LHCN-M2 (cell line): ENCODE measurements at regions not wholly inside any gene's neighbourhood (a gene's known extent, or its start where the extent isn't known, plus 50 kb on each side); places are given as distances from the start of the nearest gene placed in this dataset.
"Not testable (repeated sequence)": the region's sequence is repeated elsewhere in the genome, so short reads cannot be mapped to it uniquely, and the experiment has no call there.

Source experiments
- DNase-seq: peaks from one replicate; pipeline ENCODE4 v3.0.0-alpha.2; 2012; ENCODE audit warnings: low read depth

DNA sequence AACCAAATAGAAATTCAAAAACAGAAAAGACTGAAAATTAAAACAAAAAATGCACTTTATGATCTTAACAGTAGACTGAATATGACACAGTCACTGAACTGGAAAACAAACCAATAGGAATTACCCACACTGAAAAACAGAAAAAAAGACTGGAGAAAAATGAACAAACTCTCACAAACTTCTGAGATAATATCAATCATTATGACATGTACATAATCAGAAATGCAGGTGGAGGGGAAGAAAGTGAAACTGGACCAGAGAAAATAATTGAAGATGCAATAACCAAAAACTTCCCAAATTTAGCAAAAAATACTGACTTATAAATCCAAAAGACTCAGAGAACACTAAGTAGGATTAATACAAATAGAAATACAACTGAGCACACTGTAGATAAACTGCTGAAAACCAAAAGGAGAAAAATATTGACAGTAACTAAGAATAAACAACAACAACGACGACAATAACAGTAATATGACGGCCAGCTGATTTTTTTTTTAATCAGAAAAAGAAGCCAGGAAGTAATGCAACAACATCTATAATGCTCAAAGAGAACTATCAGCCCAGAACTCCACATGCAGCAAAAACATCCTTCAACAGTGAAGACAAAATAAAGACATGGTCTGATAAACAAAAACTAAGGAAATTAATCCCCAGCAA is 108.1 kb downstream of the ZFAND4 start:
- DNase-seq = no peak

DNA sequence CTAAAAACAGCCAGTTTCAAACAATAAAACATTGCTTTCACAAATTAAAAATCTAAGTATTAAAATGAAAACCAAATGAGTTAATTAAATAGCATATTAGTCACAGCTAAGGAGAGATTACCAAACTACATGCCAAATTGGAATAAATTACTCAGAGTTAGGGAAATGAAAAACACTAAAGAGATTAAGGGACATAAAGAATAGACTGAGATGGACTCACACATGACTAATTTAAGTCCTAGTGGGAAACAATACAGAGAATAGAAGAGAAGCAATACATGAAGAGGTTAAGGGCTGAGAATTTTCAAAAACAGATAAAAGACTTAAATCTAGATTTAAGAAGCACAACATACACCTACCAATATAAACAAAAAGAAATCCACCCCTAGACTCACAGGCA is 110.6 kb downstream of the ZFAND4 start:
- no peak for DNase-seq

DNA sequence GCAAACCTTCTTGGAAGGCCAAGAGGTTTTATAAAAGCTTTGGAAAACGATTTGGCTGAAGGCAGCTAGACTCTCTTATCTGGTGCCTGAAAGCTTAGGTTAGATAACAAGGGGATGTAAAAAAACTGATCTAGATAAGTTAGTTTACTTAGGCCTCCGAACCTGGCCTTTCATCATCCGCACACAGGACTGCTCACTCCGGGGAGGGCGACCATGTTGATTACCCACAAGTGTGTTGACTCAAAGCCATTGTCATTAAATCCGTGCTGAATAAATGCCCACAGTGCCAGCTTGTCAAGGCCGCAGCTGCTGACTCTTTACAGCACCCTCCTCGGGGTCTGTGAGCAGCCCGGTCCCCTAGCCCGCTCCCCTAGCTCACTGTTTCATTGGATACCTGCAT is 112.3 kb downstream of the ZFAND4 start:
- DNase-seq = no peak

DNA sequence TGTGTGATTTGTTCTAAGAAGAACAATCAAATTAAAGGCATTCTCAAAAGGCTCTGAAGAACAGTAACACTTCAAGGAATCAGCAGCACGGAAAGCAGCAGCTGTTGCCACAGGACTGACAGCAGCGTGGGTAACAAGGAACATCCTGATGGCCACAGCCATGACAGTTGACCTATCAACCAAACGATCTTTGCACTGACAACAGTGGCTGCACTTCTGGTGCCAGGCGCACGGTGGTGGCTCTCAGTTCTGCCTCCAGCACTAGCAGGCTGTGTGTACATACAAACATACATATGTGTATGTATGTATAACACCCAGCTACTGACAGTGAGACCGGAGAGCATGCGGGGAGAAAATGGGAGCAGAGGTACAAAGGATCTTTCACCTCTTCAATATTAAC is 114.1 kb downstream of the ZFAND4 start:
- DNase-seq = no peak

DNA sequence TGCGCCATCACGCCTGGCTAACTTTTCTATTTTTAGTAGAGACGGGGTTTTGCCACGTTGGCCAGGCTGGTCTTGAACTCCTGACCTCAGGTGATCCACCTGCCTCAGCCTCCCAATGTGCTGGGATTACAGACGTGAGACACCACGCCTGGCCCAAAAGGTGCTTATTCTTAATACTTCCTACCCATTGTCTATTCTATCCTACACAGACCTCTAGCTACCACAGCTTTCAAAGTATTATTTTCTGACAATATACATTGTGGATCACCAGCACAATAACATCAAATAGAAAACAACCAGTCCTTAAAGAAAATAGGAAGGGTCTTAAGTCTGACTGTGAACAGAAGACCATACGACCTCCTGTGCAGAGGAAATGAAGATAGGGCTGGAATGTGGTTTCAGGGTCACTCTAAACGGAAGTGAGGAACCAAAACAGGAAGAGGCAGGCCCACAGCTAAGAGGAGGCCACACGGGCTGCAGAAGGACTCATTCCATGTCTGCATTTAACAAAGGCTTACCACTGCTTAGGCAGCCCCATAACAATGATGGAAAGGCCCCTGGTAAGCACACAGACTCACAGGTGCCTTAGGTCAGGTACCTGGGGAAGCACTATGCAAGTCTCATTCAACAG is 115.2 kb downstream of the ZFAND4 start:
- DNase-seq = no peak

DNA sequence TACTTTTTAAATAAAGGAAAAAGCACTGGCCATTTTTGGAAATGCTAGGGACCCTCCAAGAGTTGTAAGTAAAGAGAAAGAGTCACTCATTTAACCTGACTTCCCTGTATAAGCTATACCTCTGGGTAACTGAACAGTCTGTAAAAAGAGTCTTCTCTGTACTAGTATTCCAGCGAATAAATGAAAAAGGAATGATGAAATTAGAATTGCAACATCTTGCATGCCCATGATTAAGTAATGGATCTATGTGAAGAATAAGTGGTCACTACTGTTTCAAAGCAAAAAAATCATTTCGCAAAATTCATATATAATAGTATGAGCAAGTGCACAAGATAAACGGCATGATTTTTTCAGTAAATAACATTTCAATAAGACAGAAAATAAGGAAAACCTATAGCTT is 116.8 kb downstream of the ZFAND4 start:
- DNase-seq = no peak

DNA sequence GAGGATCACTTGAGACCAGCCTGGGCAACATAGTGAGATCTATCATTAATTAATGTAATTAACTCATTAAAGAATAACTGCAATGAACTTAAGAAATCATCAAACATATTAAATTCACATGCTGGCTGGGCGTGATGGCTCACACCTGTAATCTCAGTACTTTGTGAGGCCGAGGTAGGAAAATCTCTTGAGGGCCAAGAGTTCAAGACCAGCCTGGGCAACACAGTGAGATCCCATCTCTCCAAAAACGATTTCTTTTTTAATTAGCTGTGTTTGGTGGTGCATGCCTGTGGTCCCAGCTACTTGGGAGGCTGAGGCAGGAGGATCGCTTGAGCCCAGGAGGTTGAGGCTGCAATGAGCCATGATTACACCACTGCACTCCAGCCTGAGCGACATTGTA is 117.2 kb downstream of the ZFAND4 start:
- not testable (repeated sequence) for DNase-seq

DNA sequence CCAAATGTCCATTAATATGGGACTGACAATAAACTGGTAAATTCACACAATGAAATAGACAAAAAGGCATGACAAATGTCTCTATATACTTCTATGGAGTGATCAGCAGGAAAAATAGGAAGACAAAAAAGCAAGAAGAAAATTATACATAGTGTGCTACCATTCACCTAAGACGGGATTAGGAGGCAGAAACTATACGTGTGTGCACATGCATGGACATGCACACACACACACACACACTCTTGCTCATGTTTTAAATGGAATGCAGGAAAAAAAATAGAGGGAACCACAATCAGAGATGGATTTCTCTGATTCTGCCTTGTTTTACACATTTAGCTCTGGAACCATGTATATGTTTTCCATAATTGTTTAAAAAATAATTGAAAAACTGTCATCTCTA is 119.0 kb downstream of the ZFAND4 start:
- no peak for DNase-seq

DNA sequence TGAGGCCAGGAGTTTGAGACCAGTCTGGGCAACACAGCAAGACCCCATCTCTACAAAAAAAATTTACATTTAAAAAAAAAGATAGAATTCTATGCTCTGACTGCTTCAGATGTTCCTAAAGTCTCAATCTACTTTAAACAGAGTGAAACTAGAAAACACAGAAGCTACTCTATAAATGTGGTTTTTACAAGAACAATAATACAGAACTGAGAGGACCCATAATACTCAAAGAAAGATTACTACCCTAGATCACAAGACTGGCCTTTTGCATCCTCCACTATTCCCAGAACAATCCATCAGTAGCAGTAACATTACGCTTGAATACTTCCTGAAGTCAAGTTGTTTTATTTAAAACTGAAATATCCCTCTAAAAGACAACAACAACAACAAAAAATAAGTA is 119.4 kb downstream of the ZFAND4 start:
- DNase-seq = no peak

DNA sequence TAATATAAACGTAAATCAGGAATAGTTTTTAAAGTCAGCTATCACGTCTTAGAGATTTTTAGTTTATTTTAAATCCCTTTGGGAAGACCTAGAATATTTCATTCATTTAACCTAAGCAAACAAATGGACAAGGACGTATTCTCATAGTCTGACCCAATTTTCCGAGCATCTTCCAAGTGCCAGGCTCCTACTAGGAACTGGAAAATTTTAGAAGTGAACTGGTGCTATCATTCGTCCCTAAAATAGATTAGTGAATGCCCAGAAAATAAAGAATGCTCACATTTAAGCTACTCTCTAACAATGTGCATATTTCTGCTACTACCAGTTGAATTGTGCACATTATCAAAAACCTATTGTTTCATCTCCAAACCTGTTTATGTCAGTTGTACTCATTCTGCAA is 120.1 kb downstream of the ZFAND4 start:
- DNase-seq = no peak

DNA sequence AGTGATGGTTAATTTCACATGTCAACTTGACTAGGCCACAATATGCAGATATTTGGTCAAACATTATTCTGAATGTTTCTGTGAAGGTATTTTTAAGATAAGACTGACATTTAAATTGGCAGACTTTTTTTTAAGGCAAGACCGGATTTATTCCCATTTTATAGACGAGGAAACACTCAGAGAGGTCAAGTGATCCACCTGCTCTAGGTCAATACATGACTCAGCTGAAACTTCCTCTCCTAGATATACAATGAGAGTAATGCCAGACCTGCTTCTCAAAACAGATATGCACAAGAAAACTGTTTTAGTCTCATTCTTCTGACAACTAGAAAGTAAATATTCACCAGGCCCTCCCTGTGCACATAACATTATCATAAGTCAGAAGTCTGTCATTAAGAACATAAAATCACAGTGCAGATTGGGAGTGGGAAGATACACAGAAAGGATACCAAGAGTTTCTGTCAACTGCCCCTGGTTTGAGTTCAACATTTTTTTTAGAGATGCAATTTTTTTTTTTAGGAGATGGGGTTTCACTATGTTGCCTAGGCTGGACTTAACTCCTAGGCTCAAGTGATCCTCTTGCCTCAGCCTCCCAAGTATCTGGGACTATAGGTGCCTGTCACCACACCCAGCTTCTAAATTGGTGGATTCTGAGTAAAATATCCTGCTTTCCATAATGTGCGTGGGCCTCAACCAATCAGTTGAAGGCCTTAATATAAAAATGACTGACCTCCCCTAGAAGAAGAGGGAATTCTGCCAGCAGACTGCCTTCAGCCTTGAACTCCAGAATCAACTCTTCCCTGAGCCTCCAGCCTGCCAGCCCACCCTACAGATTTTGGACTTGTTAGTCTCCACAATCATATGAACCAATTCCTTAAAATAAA is 121.4 kb downstream of the ZFAND4 start:
- DNase-seq = no peak

DNA sequence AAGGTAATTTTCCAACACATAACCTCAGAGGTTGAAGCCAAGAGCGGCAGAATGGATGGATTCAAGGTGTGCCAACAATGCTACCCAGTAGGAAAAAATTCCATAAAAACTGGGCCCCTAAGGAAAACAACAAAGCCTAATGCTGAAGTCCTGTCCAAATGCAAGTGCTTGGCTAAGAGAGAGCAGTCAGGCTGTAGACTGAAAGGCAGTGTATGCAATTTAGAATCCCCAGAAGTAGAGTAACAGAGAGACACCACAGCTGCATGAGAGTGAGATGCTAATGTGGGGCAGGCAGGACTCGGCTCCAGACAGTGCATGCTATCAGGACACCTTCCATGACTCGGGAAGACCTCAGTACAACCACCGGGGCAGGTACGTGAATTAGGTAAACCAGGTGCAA is 124.5 kb downstream of the ZFAND4 start:
- no peak for DNase-seq

DNA sequence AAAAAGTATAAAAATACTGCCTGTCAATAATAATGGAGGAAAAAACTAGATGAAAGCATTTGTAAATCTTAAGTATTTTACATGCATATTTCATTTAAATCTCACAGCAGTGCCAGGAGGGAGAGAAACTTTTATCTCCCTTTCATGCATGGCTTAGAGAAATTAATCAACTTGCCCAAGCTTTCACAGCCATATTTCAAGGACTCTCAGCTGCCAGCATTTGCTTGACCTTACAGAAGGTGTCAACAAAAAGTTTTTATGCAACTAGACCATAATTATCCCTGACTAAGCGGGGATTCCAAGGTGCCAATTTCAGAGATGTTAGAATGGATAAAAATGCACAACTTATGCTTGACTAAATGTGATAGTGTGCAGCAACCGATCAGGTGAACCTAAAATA is 125.4 kb downstream of the ZFAND4 start:
- DNase-seq = no peak

DNA sequence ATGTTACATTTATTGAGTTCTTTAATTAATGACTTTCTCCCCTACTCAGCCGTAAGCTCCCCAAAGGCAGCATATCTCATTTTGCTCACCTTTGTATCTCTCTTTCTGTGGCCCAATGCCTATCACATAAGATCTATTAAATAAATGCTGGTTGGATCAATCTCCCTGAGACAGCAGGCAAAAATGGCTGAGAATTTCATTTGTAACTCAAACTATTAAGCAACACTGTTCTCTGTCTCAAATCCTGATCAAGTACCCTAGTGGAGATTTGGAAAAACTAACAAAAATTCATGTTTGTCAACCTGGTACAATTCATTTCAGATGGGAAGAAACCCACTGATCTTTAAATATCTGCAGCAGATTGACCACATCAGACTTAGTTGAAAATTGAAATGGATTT is 127.4 kb downstream of the ZFAND4 start:
- no peak for DNase-seq

DNA sequence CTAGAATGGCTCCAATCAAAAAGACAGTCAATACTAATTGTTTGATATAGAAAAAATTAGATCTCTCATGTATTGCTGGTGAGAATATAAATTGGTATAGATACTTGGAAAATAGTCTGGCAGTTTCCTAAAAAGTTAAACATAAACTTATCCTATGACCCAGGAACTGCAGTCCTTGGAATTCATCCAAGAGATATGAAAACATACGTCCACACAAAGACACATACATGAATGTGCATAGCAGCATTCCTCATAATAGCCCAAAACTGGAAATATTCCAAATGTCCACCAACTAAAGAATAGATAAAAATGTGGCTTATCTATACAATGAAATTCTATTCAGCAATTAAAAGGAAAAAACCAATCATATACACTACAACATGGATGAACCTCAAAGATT is 128.4 kb downstream of the ZFAND4 start:
- no peak for DNase-seq

DNA sequence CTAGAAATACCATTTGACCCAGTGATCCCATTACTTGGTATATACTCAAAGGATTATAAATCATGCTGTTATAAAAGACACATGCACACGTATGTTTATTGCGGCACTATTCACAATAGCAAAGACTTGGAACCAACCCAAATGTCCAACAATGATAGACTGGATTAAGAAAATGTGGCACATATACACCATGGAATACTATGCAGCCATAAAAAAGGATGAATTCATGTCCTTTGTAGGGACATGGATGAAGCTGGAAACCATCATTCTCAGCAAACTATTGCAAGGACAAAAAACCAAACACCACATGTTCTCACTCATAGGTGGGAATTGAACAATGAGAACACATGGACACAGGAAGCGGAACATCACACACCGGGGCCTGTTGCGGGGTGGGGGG is 131.5 kb downstream of the ZFAND4 start:
- DNase-seq = not testable (repeated sequence)

DNA sequence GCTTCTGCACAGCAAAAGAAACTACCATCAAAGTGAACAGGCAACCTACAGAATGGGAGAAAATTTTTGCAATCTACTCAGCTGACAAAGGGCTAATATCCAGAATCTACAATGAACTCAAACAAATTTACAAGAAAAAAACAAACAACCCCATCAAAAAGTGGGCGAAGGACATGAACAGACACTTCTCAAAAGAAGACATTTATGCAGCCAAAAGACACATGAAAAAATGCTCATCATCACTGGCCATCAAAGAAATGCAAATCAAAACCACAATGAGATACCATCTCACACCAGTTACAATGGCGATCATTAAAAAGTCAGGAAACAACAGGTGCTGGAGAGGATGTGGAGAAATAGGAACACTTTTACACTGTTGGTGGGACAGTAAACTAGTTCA is 132.0 kb downstream of the ZFAND4 start:
- DNase-seq = not testable (repeated sequence)

DNA sequence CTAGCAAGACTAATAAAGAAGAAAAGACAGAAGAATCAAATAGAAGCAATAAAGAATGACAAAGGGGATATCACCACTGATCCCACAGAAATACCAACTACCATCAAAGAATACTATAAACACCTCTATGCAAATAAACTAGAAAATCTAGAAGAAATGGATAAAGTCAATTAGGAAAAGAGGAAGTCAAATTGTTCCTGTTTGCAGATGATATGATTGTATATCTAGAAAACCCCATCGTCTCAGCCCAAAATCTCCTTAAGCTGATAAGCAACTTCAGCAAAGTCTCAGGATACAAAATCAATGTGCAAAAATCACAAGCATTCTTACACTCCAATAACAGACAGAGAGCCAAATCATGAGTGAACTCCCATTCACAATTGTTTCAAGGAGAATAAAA is 133.0 kb downstream of the ZFAND4 start:
- not testable (repeated sequence) for DNase-seq

DNA sequence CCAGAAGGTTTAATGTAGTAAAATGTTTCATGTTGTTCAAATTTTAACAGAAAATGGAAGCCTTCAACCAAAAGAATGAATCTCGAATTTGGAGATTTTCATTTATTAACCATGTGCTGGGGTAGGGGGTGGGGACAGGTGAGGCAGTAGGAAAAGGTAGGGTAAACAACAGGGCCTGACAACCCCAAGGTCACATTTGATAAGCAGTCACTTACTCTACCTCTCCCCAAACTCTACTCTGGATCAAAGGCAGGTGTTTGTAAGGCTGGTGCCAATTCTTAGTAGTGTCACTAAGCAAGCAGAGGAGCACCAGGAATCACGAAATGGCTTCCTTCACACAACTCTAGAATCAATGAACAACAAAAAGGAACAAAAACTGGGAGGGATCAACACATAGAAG is 138.0 kb downstream of the ZFAND4 start:
- no peak for DNase-seq

DNA sequence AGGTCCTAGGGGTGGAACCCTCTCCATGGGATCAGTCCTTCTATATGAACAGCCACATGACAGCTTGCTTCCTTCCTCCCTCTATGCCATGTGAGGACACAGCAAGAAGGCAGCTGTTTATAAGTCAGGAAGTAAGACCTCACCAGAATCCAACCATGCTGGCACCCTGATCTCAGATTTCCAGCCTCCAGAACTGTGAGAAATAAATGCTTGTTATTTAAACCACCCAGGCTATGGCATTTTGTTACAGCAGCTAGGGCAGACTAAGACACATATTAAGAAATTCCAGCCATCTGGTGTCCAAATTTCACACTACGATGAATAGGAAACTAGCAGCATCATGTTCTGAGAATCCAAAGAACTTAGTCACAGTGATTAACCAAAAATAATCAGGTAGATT is 140.1 kb downstream of the ZFAND4 start:
- peak; percentile 10 for DNase-seq

DNA sequence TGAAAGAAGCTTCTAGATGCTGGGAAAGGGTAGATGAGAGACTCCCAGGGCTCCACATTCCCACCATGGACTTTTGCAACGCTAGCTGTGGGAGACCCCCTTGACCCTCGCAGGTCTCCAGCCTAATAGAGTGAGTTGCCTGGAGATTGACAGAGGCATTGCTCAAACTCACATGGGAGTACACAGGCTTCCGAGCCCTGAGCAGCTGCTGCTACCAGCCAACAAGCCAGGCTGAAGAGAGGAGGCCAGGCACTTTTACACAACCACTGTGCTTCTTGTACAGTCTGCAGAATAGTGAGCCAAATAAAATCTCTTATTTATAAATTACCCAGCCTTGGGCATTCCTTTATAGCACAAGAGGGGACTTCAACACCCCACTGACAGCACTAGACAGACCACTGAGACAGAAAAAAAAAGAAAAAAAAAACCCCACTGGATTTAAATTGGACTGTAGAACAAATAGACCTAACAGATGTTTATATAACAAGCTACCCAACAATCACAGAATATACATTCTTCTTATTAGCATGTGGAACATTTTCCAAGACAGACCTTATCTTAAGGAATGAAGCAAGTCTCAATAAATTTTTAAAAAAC is 146.2 kb downstream of the ZFAND4 start:
- no peak for DNase-seq

DNA sequence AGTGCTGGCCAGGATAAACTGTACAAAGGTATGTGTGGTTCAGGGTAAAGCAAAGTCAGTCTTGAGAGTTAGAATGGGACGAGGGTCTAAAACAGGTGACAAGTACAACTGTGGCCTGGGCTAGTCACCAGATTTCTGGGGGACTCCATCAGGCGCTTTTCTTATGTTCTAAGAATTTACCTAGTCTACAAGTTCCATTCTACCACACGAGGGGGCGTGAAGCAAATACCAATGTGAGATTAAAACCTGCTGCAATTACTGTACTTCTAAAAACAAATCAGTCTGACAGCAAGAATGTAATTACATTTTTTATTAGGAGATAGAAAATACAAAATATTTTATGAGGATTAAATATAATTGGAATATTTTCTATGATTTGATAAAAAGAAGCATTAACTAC is 146.5 kb downstream of the ALOX5 start:
- DNase-seq = no peak
